ENCODE measurements at regions not wholly inside any gene's neighbourhood (a gene's known extent, or its start where the extent isn't known, plus 50 kb on each side); places are given as distances from the start of the nearest gene placed in this dataset.

GRCh38 chr9:79196606-79197005 is 375.2 kb upstream of the TLE4 start:
- FAIRE-seq (no peak), DNase-seq (ENCODE audit: low read depth in 1 of 2, low spot score in 1 of 2) (no peak), ATAC-seq (no peak)
- Histone ChIP-seq H3K4me2 (no peak overlapping the region), H3K9me3 (no peaks in the 10 kb centered on the region), H3K4me1 (peaks cover 7% of the 10 kb centered on the region; the same call in 1 of the 3 replicates), H3K4me3 (no peak overlapping the region), H3K27ac (0 out of 6 replicates have a peak overlapping the region, but pooled peaks of 1 of the 2 experiments have one; percentile 5)
- 89% methylated on average over 1 of the region's 1 CpG for WGBS (ENCODE audit: missing lambda C conversion rate)
- TF ChIP-seq, protein P1, sequence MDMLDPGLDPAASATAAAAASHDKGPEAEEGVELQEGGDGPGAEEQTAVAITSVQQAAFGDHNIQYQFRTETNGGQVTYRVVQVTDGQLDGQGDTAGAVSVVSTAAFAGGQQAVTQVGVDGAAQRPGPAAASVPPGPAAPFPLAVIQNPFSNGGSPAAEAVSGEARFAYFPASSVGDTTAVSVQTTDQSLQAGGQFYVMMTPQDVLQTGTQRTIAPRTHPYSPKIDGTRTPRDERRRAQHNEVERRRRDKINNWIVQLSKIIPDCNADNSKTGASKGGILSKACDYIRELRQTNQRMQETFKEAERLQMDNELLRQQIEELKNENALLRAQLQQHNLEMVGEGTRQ (IDR thresholded peaks at IDR 0.05): no peak
- TF ChIP-seq REST (IDR thresholded peaks at IDR 0.05): no peak
- TF ChIP-seq ATOH8 (CRISPR knock-in tag; IDR thresholded peaks at IDR 0.05; ENCODE audit: low read depth): no peak
- no peak for TF ChIP-seq HDAC2 (IDR thresholded peaks at IDR 0.05)
- no peak for TF ChIP-seq FOXS1 (CRISPR knock-in tag; IDR thresholded peaks at IDR 0.05)
- TF ChIP-seq CTCF (IDR thresholded peaks at IDR 0.05): no peak
- TF ChIP-seq HOXB13 (CRISPR knock-in tag; IDR thresholded peaks at IDR 0.05; ENCODE audit: low read depth): no peak
- TF ChIP-seq CHD4 (IDR thresholded peaks at IDR 0.05; ENCODE audit: borderline replicate concordance): no peak
- ChIA-PET POLR2A (no interaction called here), CTCF (no interaction called here)

- Histone ChIP-seq H3K9me3 (no peaks in the 10 kb centered on the region), H3K4me1 (peaks cover 7% of the 10 kb centered on the region; the same call in 1 of the 3 replicates), H3K27ac (no peak overlapping the region), H3K4me3 (no peak overlapping the region), H3K4me2 (no peak overlapping the region)
- TF ChIP-seq ESRRA (IDR thresholded peaks at IDR 0.05; ENCODE audit: borderline replicate concordance, low read length) (no peak), KDM1A (IDR thresholded peaks at IDR 0.05; ENCODE audit: low read depth) (no peak), CHD2 (IDR thresholded peaks at IDR 0.05; ENCODE audit: low read length, partially characterized antibody) (no peak), CBX8 (IDR thresholded peaks at IDR 0.05) (no peak), SMC3 (IDR thresholded peaks at IDR 0.05) (no peak), EP300 (IDR thresholded peaks at IDR 0.05) (no peak), RARB (CRISPR knock-in tag; IDR thresholded peaks at IDR 0.05) (no peak), CEBPB (IDR thresholded peaks at IDR 0.05) (no peak), HMGXB4 (CRISPR knock-in tag; IDR thresholded peaks at IDR 0.05; ENCODE audit: borderline replicate concordance) (no peak), NFE2L2 (conservative IDR thresholded peaks at IDR 0.05; ENCODE audit: low read length) (no peak), ZC3H11A (IDR thresholded peaks at IDR 0.05) (no peak), POLR2A (IDR thresholded peaks at IDR 0.05; ENCODE audit: low read length) (no peak), MYC (IDR thresholded peaks at IDR 0.05; ENCODE audit: borderline replicate concordance, low read length) (no peak)
- TF ChIP-seq, protein P2, sequence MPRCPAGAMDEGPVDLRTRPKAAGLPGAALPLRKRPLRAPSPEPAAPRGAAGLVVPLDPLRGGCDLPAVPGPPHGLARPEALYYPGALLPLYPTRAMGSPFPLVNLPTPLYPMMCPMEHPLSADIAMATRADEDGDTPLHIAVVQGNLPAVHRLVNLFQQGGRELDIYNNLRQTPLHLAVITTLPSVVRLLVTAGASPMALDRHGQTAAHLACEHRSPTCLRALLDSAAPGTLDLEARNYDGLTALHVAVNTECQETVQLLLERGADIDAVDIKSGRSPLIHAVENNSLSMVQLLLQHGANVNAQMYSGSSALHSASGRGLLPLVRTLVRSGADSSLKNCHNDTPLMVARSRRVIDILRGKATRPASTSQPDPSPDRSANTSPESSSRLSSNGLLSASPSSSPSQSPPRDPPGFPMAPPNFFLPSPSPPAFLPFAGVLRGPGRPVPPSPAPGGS (IDR thresholded peaks at IDR 0.05): no peak
- TF ChIP-seq, protein P3, sequence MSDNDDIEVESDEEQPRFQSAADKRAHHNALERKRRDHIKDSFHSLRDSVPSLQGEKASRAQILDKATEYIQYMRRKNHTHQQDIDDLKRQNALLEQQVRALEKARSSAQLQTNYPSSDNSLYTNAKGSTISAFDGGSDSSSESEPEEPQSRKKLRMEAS (IDR thresholded peaks at IDR 0.05): no peak
- TF ChIP-seq, protein P4, sequence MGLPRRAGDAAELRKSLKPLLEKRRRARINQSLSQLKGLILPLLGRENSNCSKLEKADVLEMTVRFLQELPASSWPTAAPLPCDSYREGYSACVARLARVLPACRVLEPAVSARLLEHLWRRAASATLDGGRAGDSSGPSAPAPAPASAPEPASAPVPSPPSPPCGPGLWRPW (IDR thresholded peaks at IDR 0.05): no peak
- no peak for ATAC-seq
- POLR2A ChIA-PET: no interaction called here
- FAIRE-seq: no peak
- CTCF ChIA-PET: interaction anchor here (1.8 kb wide), 1 partner anchor 71 kb away, joined by 7 read pairs; no protein-coding TSS in a partner anchor
- no peak for DNase-seq (ENCODE audit: low read depth in 1 of 2, low spot score in 1 of 2)
- WGBS (ENCODE audit: missing lambda C conversion rate): 0% methylated on average over 1 of the region's 1 CpG
These were observed 371.4 kb upstream of the TLE4 start for GRCh38 chr9:79200336-79200735.
